ENCODE measurements at regions not wholly inside any gene's neighbourhood (a gene's known extent, or its start where the extent isn't known, plus 50 kb on each side); places are given as distances from the start of the nearest gene placed in this dataset.

- TF ChIP-seq CTCF (IDR thresholded peaks at IDR 0.05) = no peak
- no peak for TF ChIP-seq TCF7L2 (IDR thresholded peaks at IDR 0.05; ENCODE audit: low read depth, low read length)
- no peak for TF ChIP-seq POLR2AphosphoS5 (IDR thresholded peaks at IDR 0.05; ENCODE audit: low read depth, low read length)
These were observed 496.5 kb upstream of the TNC start for GRCh38 chr9:115614326-115614999.
